ENCODE measurements at regions not wholly inside any gene's neighbourhood (a gene's known extent, or its start where the extent isn't known, plus 50 kb on each side); places are given as distances from the start of the nearest gene placed in this dataset.

GRCh38 chr2:225100269-225100668 lies 58.0 kb upstream of the DOCK10 start:
- TF ChIP-seq JUNB (IDR thresholded peaks at IDR 0.05) (no peak), RAD21 (conservative IDR thresholded peaks at IDR 0.05 in 1 of 2, IDR thresholded peaks at IDR 0.05 in 1 of 2) (no peak; a peak in 1 of 5 replicates), CTCF (IDR thresholded peaks at IDR 0.05) (no peak), JUN (IDR thresholded peaks at IDR 0.05) (no peak), RCOR1 (IDR thresholded peaks at IDR 0.05; ENCODE audit: low read depth, low read length) (no peak), POLR2A (IDR thresholded peaks at IDR 0.05; ENCODE audit: low read length) (no peak), KDM1A (IDR thresholded peaks at IDR 0.05; ENCODE audit: low read depth) (no peak), CHD4 (IDR thresholded peaks at IDR 0.05; ENCODE audit: borderline replicate concordance) (no peak), CBX2 (IDR thresholded peaks at IDR 0.05; ENCODE audit: borderline replicate concordance, low read depth) (no peak), RFX5 (IDR thresholded peaks at IDR 0.05) (no peak), PHF8 (IDR thresholded peaks at IDR 0.05; ENCODE audit: borderline replicate concordance, low read depth) (no peak)
